GM21576 (cell line): ENCODE measurements at regions not wholly inside any gene's neighbourhood (a gene's known extent, or its start where the extent isn't known, plus 50 kb on each side); places are given as distances from the start of the nearest gene placed in this dataset.

Experiments used
- ATAC-seq: cut with Tn5 transposase; IDR thresholded peaks from one replicate; pipeline ENCODE4 v1.9.1; 2021; ENCODE audit warnings: mild to moderate bottlenecking, moderate library complexity; ENCODE audit not compliant: unreplicated experiment

DNA sequence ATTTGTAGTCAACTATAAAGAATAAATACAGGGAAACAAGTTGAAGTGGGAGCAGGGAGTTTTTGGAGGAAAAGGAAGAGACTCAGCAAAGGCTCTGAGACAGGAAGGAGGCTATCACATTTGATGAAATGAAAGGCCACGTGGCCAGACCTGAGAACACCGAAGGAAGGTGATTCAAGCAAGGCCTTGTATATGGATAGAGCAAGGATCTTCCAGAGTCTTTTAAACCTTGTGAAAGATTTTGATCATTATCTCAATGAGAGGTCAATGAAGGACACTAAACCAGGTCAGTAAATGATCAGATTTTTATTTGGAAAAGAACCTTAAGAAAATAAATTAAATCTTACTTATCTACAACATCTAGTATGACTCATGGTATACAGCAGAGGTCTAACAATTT, 523.5 kb downstream of the SLC16A7 start:
- no peak for ATAC-seq

DNA sequence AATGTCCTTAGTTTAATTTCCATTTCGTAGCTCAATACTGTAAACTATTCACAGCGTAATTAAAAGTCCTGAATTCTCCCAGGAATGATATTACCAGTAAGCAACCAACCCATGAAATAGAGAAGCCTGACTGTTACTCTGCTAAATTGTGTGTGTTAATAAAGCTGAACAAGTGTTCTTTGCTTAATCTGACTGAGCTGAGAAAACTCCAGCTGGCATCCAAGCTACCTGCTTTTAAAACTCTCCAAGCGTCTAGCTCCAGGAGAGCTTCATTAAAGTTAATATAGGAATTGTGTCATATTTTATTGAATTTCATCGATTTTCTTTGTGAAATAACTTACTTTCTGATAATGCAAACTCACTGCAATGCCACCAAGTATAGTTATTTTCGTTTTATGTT, 524.4 kb downstream of the SLC16A7 start:
- ATAC-seq = no peak

DNA sequence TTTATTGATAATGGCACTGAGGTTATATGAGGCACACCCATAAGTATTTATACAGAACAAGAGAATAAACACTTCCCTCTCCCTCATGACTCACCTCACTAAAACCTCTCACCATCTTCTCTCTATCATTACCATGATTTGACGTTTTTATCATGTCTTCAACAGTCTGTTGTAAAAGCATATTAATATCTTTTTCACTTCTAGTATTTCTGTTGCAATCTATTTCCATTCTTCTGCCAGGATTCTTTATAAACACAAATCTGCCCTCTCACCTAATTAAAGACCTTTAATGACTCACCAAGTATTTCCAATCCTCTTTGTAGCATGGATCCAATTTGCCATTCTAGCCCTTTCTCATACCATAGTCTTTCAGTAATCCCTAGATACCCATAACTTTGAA, 527.7 kb downstream of the SLC16A7 start:
- ATAC-seq = no peak

DNA sequence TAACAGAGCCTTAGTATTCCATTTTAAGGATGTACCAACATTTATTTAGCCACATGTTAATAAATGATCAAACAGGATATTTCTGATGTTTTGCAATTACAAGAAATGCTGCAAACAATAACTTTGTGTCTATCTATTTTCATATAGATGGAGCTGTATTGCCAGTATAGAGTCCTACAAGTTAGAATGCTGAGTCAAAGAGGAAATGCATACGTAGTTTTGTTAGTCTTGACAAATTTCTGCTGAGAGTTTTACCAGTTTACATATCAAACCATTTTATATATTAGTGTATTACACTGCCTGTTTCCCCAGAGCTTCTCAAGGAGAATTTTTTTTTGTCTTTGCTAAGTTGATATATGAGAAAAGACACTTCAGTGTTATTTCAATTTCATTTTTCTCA, 541.7 kb downstream of the SLC16A7 start:
- ATAC-seq = no peak

DNA sequence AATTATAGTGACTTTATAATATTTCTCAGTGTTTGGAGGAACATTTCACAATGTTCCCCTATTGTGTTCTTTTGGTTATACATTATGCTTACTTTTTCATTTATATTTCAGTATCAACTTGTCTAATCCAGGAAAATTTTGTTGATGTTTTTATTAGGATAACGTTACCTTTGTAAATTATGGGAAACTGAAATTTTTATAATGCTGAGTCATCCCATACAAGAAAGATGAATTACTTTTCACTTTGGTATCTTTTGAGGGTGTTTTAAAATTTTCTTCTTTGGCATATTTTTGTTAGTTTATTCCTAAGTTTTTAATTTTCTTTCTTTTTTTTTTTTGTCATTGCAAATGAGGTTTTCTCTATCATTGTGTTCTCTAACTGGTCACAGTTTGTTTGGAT, 542.7 kb downstream of the SLC16A7 start:
- no peak for ATAC-seq

DNA sequence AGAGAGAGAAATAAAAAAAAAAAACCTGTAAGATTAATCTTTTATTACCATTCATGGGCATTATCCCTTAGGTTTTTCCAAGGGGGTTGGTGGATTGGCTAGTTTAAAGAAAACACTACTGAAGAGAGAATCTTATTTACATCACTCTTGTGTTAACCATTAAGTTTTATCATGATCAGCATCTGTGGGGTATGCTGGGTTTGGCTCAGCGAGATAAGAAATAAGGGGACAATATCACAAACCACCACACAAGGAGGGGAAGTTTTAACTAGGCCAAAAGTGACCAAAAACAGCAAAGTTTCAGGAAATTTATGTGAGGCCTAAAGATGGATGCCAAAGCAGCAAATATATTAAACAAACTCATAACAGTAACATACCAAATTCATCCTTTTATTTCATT, 548.6 kb downstream of the SLC16A7 start:
- no peak for ATAC-seq

DNA sequence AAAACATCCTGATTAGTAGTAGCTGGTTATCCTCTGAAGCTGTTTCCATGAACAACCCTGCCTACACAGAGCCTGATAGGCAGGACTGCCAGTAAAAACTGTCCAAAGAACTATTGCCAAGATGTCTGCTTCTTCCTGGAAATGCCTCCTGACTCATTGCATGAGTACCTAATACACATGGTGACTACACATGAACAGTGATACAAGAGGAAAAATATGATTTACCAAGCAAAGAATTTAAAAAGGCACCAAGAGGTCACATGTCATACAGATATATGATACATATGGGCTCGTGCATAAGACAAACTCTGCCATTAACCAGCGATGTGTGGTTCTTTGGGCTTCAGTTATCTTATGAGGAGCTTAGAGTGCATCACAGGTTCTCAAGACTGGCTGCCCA, 552.3 kb downstream of the SLC16A7 start:
- ATAC-seq = no peak

DNA sequence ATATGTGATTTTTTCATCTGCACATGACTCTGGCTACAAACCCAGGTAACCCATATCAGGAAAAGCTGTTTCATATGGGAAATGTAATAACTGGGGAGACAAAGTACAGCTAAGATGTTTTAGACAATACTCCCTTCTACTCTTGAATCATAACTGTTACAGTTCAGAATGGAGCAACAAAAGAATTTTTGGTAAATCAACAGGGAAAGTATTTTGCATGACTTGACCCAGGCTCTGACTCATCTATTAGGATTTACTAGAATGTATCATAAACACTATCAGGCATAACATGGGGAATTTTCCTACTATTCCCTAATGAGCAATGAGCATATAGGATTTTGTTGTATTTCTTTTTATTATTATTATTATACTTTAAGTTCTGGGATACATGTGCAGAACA, 553.0 kb downstream of the SLC16A7 start:
- no peak for ATAC-seq

DNA sequence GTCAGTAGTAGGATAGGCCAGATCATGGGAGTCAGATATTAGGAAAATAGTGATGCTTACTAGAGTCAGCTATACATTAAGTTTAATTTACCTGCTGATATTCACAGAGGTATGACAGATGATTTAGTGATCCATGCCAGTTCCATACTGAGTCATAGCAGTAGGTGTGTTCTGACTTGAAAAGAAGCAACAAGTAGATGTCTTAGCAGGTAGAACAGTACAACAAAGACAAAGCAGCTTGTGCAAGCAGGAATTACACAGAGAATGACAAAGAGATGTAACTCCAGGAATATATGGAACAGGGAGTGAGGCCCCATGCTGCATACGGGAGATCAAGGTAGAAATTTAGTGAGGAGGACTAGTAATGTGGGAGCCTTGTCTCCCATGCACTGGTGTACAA, 556.9 kb downstream of the SLC16A7 start:
- ATAC-seq = no peak

DNA sequence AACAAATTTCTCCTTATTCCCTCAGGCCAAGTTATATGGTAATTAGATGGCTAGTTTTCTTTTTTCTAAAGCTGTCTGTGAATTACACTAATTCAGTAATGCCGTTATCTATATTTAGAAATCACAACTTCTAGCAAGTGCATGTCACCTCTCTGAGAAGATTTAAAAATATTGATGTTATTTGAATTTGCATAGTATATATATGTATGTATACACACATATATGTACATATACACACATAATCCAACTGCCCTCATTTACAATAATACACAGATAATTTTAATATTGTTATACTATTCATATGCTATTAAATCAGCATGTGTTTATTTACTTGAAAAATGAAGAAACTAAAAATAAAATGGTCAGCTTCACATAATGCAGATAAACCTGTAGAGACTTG, 563.9 kb downstream of the SLC16A7 start:
- no peak for ATAC-seq

DNA sequence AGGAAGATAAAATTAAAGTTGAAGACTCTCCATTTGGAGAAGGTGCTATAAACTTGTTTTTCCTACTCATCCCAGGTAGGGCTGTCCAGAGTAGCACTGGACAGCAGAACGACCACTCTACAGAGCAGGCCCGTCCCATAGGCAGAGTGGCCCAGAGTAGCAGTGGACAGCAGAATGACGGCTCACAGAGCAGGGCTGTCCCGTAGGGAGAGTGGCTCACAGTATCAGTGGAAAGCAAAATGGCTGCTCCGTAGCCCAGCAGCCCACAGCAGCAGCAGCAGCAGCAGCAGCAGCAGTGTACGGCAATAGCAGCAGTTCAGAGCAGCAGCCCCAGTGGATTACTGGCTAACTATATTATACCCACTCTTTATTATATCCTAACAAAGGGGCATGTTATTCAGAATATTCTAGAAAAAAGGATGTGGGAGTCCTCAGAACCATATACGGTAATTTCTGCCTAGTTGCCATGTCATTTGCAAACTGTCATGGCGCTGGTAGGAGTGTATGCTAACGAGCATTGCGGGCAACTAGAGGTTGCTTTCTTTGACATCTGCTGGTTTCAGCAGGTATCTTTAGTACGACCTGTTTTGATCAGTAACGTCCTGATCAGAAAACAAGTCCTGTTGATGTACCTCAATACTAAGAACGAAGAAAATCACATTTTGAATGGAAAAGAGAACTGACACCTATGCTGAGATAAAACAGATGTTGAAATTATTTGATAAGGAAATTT, 567.3 kb downstream of the SLC16A7 start:
- no peak for ATAC-seq

DNA sequence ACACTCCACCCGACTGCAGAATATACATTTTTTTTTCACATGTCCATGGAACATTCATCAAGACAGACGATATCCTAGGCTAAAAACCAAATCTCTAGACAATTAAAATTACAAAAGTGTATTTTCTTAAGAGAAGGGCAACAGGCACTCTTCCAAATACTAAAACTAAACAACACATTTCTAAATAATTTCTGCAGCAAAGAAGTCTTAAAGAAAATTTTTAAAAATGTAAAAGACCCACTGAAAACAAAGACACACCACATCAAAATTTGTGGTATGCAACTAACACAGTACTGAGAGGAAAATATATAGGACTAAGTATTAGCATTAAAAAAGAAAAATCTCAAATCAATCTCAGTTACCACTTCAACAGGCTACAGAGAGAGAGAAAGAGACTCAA, 570.0 kb downstream of the SLC16A7 start:
- ATAC-seq = no peak

DNA sequence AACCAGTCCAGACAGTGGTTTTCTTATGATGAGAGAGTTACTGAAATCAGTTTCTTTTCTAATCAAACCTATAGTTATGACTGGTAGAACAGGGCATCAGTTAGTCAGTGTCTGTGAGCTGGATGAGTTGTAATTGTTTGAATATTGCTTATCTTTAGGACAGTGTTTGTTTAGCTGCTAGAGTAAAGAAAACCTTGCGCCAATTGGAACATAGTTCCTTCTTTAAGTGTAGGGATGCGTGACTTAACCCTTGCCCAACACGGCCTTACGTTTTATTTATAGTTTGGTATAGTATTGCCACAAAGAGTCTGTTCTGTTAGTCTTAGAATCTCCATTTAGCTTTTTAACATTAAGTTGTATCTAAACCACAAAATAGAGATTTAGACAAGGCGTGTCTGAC, 572.6 kb downstream of the SLC16A7 start:
- no peak for ATAC-seq

DNA sequence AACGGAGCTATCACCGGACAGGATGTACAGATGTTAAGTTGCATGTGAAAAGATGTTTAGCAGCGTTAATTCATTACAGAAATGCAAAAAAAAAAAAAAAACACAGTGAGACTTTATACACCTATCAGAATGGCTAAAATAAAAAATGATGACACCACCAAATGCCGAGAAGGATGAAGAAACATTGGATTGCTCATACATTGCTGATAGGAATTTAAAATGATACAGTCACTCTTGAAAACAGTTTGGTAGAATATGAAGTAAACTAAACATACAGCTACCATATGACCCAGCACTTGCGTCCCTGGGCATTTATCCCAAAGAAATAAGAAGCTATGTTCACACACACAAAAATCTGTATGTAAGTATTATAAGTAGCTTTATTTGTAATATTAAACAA, 574.1 kb downstream of the SLC16A7 start:
- ATAC-seq = no peak

DNA sequence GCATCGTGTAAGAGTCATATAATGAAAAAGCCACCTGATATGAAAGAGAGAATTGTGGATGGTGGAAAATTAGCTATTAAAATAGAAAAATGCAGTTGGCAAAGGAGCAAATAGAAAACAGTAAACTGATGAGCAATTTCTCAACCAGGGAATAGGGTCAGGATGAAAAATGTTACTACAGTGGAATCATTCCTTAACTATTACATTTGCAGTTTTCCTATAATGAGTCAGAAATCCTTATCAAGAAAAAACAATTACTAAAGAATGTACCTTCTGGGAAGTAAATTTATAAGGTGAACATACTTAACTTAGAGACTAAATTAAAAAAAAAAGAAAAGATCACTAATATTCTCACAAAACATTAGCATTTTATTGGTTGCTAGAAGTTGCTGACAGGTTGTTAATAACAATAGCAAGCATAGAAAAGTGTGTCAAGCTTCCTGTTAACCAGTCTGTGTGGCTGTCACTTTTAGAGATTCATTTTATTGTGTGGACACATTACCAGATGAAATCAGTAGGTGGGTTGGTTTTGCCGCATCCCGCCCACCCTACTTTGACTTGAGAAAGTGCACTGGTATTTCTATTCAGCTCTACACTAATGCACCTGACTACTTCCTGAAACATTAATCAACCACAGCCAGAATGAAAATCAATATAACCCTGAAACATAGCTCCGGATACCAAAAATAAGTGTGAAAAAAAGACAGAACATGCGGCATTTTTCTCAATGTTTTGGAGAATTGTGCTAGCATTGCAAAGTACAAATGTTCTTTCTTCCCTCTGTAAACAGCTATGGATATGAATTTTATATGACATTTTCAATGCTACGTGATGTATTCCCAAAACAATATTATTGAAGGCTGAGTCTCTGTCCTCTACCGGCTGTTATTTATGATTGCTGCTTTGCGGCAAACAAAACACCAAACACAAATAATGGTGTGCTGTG, 576.7 kb downstream of the SLC16A7 start:
- ATAC-seq = no peak

DNA sequence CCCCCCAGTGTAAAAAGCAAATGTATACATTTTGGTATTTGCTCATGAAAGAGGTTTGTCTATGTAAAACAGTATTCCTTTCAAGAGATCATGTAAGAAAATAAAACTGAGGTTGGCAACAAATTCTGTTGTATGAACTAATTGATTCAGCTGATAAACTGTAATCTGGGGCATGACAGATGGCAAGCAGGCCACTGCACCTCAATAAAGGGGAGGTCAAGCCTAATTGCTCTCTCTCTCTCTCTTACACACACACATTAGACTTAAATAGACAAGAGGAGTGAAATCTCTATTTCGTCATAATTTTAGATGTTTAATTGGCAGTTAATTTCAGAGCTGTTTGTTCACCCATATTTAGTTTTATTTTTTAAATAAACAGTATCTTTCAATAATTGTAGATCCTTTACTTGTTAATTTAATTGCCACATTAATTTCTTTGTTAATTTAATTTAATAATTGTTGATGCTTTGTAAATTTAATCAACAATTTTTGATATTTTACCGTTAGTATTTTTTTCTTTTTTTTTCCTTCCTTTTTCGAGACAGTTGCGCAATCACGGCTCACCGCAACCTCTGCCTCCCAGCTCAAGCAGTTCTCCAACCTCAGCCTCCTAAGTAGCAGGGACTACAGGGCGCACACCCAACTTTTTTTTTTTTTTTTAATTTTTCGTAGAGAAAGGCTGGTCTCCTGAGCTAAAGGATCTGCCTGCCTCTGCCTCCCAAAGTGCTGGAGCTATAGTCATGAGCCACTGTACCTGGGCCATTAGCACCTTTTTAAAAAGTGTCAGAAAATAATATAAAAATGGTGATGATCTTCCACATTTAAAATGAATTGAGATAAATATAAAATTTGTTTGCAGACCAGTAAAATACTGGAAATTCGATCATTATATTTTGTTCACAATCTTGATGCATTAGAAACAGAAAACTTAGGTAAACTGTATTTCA, 577.7 kb downstream of the SLC16A7 start:
- no peak for ATAC-seq

DNA sequence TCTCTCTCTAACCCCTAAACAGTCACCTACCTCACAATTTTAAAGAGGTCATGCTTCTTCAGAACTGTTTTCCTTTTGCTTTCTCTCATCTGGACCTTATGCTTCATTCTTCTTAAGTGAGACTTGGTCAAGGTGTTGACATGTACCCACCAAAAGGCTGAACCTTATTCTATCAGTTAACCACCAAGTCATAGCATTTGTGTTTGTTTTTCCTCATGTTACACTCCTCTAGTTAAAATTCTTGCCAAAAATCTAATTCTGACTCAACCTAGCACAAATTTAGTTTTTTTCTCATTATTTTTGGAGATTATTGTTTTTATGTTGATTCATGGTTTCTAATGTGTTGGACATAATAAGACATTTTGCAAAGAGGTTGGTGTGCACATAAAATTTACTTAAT, 578.6 kb downstream of the SLC16A7 start:
- ATAC-seq = no peak

DNA sequence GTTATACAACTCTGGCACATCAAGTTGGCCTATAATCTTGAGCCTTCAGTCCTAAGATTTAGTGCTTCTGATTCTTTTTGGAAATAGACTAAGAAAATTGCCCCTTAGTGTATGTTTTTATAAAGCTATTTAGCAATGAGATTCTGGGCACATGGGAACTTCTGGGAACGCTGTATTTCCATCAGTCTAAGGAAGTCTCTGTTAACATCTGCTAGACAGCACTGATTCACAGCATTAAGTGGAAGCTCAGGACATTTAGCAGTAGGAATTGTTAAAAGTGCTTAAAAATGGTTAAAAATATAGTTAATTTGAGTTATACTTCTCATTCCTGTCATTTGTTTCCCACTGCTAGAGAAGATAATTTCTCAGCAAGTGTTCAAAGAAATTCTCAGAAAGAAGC, 579.1 kb downstream of the SLC16A7 start:
- ATAC-seq = no peak

DNA sequence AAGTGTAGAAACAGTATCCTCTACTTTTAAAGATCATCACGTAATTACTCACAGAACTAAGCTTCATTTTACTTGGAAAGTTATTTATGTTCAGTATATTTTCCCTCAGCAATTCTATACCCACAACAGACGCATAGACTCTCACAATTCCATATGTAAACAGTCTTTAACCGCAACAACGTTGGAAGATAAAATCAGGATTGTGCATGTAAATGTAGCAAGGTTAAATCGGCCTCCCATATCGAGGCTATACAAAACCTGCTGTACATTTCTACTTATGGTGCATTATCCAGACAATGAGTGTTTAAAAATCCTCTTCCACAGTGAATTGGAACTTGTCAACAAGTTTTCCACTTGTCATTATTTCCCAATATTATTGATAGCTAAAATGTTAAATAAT, 581.1 kb downstream of the SLC16A7 start:
- no peak for ATAC-seq

DNA sequence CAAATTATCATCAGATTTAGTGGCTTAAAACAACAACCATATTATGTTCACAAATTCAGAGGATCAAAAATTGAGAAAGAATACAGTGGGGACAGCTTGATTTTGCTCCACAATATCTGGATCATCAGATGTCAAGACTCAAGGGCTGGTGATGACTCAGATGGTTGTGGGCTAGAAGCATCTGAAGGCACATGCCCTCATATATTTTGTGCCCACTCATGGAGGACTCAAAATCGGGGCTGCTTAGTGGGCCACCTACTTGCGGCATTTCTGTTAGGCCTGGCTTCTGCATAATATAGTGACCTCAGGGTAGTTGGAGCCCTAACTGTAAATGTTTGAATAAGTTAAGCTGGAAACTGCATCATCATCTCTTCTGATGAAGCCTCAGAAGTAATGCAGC, 584.5 kb downstream of the SLC16A7 start:
- ATAC-seq = no peak

DNA sequence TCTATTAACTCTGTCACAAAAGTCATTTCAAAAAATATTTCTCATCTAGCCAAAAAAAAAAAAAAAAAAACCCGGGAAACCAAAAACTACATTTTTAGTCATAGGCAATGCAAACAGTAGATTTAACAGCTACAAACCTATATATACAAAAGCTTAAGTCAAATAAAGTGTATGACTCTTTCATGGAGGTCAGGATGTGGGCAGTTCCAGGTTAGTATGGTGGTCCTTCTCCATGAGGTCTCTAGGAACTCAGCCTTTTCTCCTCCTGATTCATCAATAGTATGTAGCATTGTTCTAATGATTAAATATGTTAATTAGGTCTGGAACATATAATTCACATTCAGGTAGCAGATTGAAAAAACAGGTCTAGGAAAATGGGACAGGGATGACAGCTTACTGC, 586.5 kb downstream of the SLC16A7 start:
- no peak for ATAC-seq
